Lung (tissue), 11 donors: ENCODE measurements at regions not wholly inside any gene's neighbourhood (a gene's known extent, or its start where the extent isn't known, plus 50 kb on each side); places are given as distances from the start of the nearest gene placed in this dataset.

Source experiments
- ATAC-seq: fragments of 200-7000 bp; cut with Tn5 transposase; one replicate; pipeline ENCODE4 v1.9.1; 2020; ENCODE audit warnings: moderate number of reproducible peaks; ENCODE audit not compliant: insufficient read depth, low FRiP score
- DNase-seq, 3 donors: peaks; one replicate each; pipeline ENCODE4 v3.0.0-alpha.2; 2013 to 2017
- H3K27ac ChIP-seq, 2 donors: one replicate each; pipeline ENCODE4 v1.5.1; 2013; ENCODE audit warnings: mild to moderate bottlenecking in 2 of 2, moderate library complexity in 2 of 2, control low read depth in 1 of 2, inconsistent platforms in 1 of 2, low read depth in 1 of 2, low read length in 1 of 2
- H3K27me3 ChIP-seq, 3 donors: one replicate each; pipeline ENCODE4 v1.5.1; 2013; ENCODE audit warnings: low read length in 2 of 3; ENCODE audit not compliant: control insufficient read depth in 3 of 3, insufficient read depth in 3 of 3
- H3K36me3 ChIP-seq, 4 donors: one replicate each; pipeline ENCODE4 v1.5.1; 2013; ENCODE audit warnings: low read length in 4 of 4, mild to moderate bottlenecking in 1 of 4, moderate library complexity in 1 of 4; ENCODE audit not compliant: control insufficient read depth in 4 of 4, insufficient read depth in 4 of 4
- H3K4me1 ChIP-seq, 5 donors: one replicate each; pipeline ENCODE4 v1.5.1; 2013; ENCODE audit warnings: low read length in 5 of 5, mild to moderate bottlenecking in 2 of 5, moderate library complexity in 1 of 5; ENCODE audit not compliant: control insufficient read depth in 5 of 5, insufficient read depth in 5 of 5
- H3K4me3 ChIP-seq: one replicate; pipeline ENCODE4 v1.5.1; 2013; ENCODE audit warnings: mild to moderate bottlenecking, control low read depth, moderate library complexity
- H3K9ac ChIP-seq, 2 donors: one replicate each; pipeline ENCODE4 v1.5.1; 2013; ENCODE audit warnings: low read length in 2 of 2, control low read depth in 1 of 2; ENCODE audit not compliant: insufficient read depth in 1 of 2
- H3K9me3 ChIP-seq, 4 donors: one replicate each; pipeline ENCODE4 v1.5.1; 2013; ENCODE audit warnings: low read length in 3 of 4, mild to moderate bottlenecking in 1 of 4, moderate library complexity in 1 of 4; ENCODE audit not compliant: control insufficient read depth in 4 of 4, insufficient read depth in 3 of 4
- WGBS, 2 donors: extraction: QIAGEN DNeasy Blood & Tissue Kit; methylation state at CpG; one replicate each; pipeline ENCODE4 v1.1.7; 2013; 5-methylcytosine and 5-hydroxymethylcytosine counted together
- TF ChIP-seq, protein P1 (sequence below): IDR thresholded peaks from 2 replicates; pipeline ENCODE4 v1.5.1; 2012; ENCODE audit warnings: mild to moderate bottlenecking; ENCODE audit errors: control extremely low read depth, extremely low read depth
- donor health status: control.
- donor health status: control.
- donor health status: Bipolar disorder and iron deficiency.
- donor health status: healthy.
- donor health status: DM: yes; HTN: yes; CAD: no.

GRCh38 chr9:96126321-96126881 is 175.6 kb downstream of the HSD17B3 start:
- H3K36me3 ChIP-seq = no peaks in the 10 kb centered on the region
- no peaks in the 10 kb centered on the region for H3K9me3 ChIP-seq
- H3K27ac ChIP-seq = no peak overlapping the region
- DNase-seq (peak; percentile 95 to 98 (median 98)), ATAC-seq (no peak)
- peak overlapping the region in 1 of 2 donors; percentile 55 for H3K9ac ChIP-seq
- TF ChIP-seq, protein P1, sequence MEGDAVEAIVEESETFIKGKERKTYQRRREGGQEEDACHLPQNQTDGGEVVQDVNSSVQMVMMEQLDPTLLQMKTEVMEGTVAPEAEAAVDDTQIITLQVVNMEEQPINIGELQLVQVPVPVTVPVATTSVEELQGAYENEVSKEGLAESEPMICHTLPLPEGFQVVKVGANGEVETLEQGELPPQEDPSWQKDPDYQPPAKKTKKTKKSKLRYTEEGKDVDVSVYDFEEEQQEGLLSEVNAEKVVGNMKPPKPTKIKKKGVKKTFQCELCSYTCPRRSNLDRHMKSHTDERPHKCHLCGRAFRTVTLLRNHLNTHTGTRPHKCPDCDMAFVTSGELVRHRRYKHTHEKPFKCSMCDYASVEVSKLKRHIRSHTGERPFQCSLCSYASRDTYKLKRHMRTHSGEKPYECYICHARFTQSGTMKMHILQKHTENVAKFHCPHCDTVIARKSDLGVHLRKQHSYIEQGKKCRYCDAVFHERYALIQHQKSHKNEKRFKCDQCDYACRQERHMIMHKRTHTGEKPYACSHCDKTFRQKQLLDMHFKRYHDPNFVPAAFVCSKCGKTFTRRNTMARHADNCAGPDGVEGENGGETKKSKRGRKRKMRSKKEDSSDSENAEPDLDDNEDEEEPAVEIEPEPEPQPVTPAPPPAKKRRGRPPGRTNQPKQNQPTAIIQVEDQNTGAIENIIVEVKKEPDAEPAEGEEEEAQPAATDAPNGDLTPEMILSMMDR = no peak
- H3K4me1 ChIP-seq = peaks cover 0 to 62% (median 14%) of the 10 kb centered on the region in 5 donors
- no peaks in the 10 kb centered on the region for H3K27me3 ChIP-seq
- WGBS, 2 donors = 60 to 66% methylated on average over 21 of the region's 21 CpGs
- H3K4me3 ChIP-seq = no peak overlapping the region

- Histone ChIP-seq H3K27me3 (no peaks in the 10 kb centered on the region), H3K4me3 (no peak overlapping the region), H3K4me1 (peaks cover 0 to 70% (median 14%) of the 10 kb centered on the region in 5 donors), H3K9me3 (no peaks in the 10 kb centered on the region), H3K9ac (peak overlapping the region in 1 of 2 donors; percentile 55), H3K27ac (no peak overlapping the region), H3K36me3 (no peaks in the 10 kb centered on the region)
- 82 to 96% methylated on average over 3 of the region's 3 CpGs for WGBS, 2 donors
- TF ChIP-seq, protein P1 = no peak
- no peak for ATAC-seq
- DNase-seq = no peak
These were observed 176.4 kb downstream of the HSD17B3 start for GRCh38 chr9:96125624-96126023.

DNA sequence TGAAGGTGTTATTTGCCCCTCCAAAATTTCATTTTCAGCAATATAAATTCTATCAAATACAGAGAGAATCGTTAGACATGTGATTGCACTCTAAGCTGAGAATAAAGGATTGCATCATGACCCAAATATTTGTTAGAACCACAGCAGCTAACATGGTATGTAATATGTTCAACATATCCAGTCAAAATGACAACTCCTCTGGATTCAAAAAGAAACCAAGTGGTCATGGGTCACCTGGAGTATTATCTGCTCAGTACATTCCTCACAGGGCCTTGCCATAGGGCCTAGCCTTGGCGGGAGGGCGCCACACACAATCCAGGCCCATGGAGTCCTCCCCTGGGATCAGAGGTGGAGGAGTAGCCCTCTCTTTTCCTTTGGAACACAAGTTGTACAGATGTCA is 179.2 kb downstream of the HSD17B3 start:
- peaks cover 0 to 3% (median 0%) of the 10 kb centered on the region in 4 donors for H3K9me3 ChIP-seq
- H3K4me1 ChIP-seq = peaks cover 0 to 64% (median 13%) of the 10 kb centered on the region in 5 donors
- H3K27ac ChIP-seq = no peak overlapping the region
- DNase-seq (peak in 2 of 3 donors; percentile 66 to 73), ATAC-seq (no peak)
- H3K4me3 ChIP-seq = no peak overlapping the region
- WGBS, 2 donors = 77 to 78% methylated on average over 3 of the region's 3 CpGs
- TF ChIP-seq, protein P1 = no peak
- H3K36me3 ChIP-seq = no peaks in the 10 kb centered on the region
- H3K27me3 ChIP-seq = no peaks in the 10 kb centered on the region
- H3K9ac ChIP-seq = no peak overlapping the region

- WGBS, 2 donors = 67 to 83% methylated on average over 6 of the region's 6 CpGs
- Histone ChIP-seq H3K4me1 (peaks cover 0 to 68% (median 16%) of the 10 kb centered on the region in 5 donors), H3K36me3 (no peaks in the 10 kb centered on the region), H3K9me3 (peaks cover 0 to 3% (median 0%) of the 10 kb centered on the region in 4 donors), H3K9ac (peak overlapping the region in 1 of 2 donors; percentile 35), H3K27ac (no peak overlapping the region), H3K27me3 (no peaks in the 10 kb centered on the region), H3K4me3 (no peak overlapping the region)
- TF ChIP-seq, protein P1 = no peak
- ATAC-seq = no peak
- DNase-seq = no peak
These were observed 179.7 kb downstream of the HSD17B3 start for GRCh38 chr9:96122282-96122681.
